ENCODE measurements at regions not wholly inside any gene's neighbourhood (a gene's known extent, or its start where the extent isn't known, plus 50 kb on each side); places are given as distances from the start of the nearest gene placed in this dataset.

- TF ChIP-seq EZH2 (IDR thresholded peaks at IDR 0.05; ENCODE audit: low read length, missing control alignments) (no peak), CTCF (conservative IDR thresholded peaks at IDR 0.05 in 1 of 2, IDR thresholded peaks at IDR 0.05 in 1 of 2; ENCODE audit: low read depth in 1 of 2, low read length in 2 of 2) (no peak)
- H3K79me2 ChIP-seq (ENCODE audit: control insufficient read depth, insufficient read depth, low read length), result no peaks in the 10 kb centered on the region
- H3K9ac ChIP-seq (ENCODE audit: insufficient read depth, low read length), result no peak overlapping the region
These were observed 490.4 kb downstream of the CENPC start for GRCh38 chr4:67054896-67055295.

GRCh38 chr4:67052814-67053675 is 492.3 kb downstream of the CENPC start:
- Histone ChIP-seq H3K4me1 (ENCODE audit: control insufficient read depth, extremely low read depth, insufficient read depth, low read length) (no peaks in the 10 kb centered on the region), H3K79me2 (ENCODE audit: control insufficient read depth, insufficient read depth, low read length) (no peaks in the 10 kb centered on the region), H2AFZ (ENCODE audit: low read length) (no peak overlapping the region), H3K4me3 (replicated peaks in 1 of 4; ENCODE audit: control extremely low read depth in 1 of 4, insufficient read depth in 1 of 4, low read depth in 3 of 4, low read length in 4 of 4) (no peak overlapping the region), H3K36me3 (ENCODE audit: control insufficient read depth, insufficient read depth, low read length) (no peaks in the 10 kb centered on the region), H3K9ac (ENCODE audit: insufficient read depth, low read length) (no peak overlapping the region), H3K4me2 (ENCODE audit: extremely low read depth, insufficient read depth, low read length) (no peak overlapping the region), H3K9me3 (ENCODE audit: control insufficient read depth, insufficient read depth, low read depth, low read length) (no peaks in the 10 kb centered on the region), H4K20me1 (ENCODE audit: control insufficient read depth, extremely low read depth, insufficient read depth, low read length) (no peaks in the 10 kb centered on the region), H3K27me3 (ENCODE audit: control insufficient read depth, insufficient read depth, low read length) (no peaks in the 10 kb centered on the region), H3K27ac (ENCODE audit: insufficient read depth, low read length) (no peak overlapping the region)
- DNase-seq (ENCODE audit: low read depth in 2 of 2), result no peak
- TF ChIP-seq CTCF (conservative IDR thresholded peaks at IDR 0.05 in 1 of 2, IDR thresholded peaks at IDR 0.05 in 1 of 2; ENCODE audit: low read depth in 1 of 2, low read length in 2 of 2) (no peak), EZH2 (IDR thresholded peaks at IDR 0.05; ENCODE audit: low read length, missing control alignments) (no peak)

More at GRCh38 chr4:67054896-67055295, 490.4 kb downstream of the CENPC start:
- H3K27me3 ChIP-seq (ENCODE audit: control insufficient read depth, insufficient read depth, low read length), result no peaks in the 10 kb centered on the region
- H4K20me1 ChIP-seq (ENCODE audit: control insufficient read depth, extremely low read depth, insufficient read depth, low read length), result no peaks in the 10 kb centered on the region
- no peak overlapping the region for H3K4me3 ChIP-seq (replicated peaks in 1 of 4; ENCODE audit: control extremely low read depth in 1 of 4, insufficient read depth in 1 of 4, low read depth in 3 of 4, low read length in 4 of 4)
- H3K36me3 ChIP-seq (ENCODE audit: control insufficient read depth, insufficient read depth, low read length), result no peaks in the 10 kb centered on the region
- H3K9me3 ChIP-seq (ENCODE audit: control insufficient read depth, insufficient read depth, low read depth, low read length), result no peaks in the 10 kb centered on the region
- no peaks in the 10 kb centered on the region for H3K4me1 ChIP-seq (ENCODE audit: control insufficient read depth, extremely low read depth, insufficient read depth, low read length)
- H2AFZ ChIP-seq (ENCODE audit: low read length), result no peak overlapping the region
- DNase-seq (ENCODE audit: low read depth in 2 of 2), result peak in 1 of 2 donors; percentile 47
- H3K4me2 ChIP-seq (ENCODE audit: extremely low read depth, insufficient read depth, low read length), result no peak overlapping the region
- H3K27ac ChIP-seq (ENCODE audit: insufficient read depth, low read length), result no peak overlapping the region

- no peak overlapping the region for H3K4me2 ChIP-seq (ENCODE audit: extremely low read depth, insufficient read depth, low read length)
- H3K4me3 ChIP-seq (replicated peaks in 1 of 4; ENCODE audit: control extremely low read depth in 1 of 4, insufficient read depth in 1 of 4, low read depth in 3 of 4, low read length in 4 of 4), result no peak overlapping the region
- no peaks in the 10 kb centered on the region for H4K20me1 ChIP-seq (ENCODE audit: control insufficient read depth, extremely low read depth, insufficient read depth, low read length)
- no peaks in the 10 kb centered on the region for H3K9me3 ChIP-seq (ENCODE audit: control insufficient read depth, insufficient read depth, low read depth, low read length)
- no peak overlapping the region for H2AFZ ChIP-seq (ENCODE audit: low read length)
- no peak overlapping the region for H3K9ac ChIP-seq (ENCODE audit: insufficient read depth, low read length)
- no peak for DNase-seq (ENCODE audit: low read depth in 2 of 2)
- TF ChIP-seq EZH2 (IDR thresholded peaks at IDR 0.05; ENCODE audit: low read length, missing control alignments) (no peak), CTCF (conservative IDR thresholded peaks at IDR 0.05 in 1 of 2, IDR thresholded peaks at IDR 0.05 in 1 of 2; ENCODE audit: low read depth in 1 of 2, low read length in 2 of 2) (no peak)
- H3K27me3 ChIP-seq (ENCODE audit: control insufficient read depth, insufficient read depth, low read length), result no peaks in the 10 kb centered on the region
- H3K36me3 ChIP-seq (ENCODE audit: control insufficient read depth, insufficient read depth, low read length), result no peaks in the 10 kb centered on the region
- H3K4me1 ChIP-seq (ENCODE audit: control insufficient read depth, extremely low read depth, insufficient read depth, low read length), result no peaks in the 10 kb centered on the region
- no peaks in the 10 kb centered on the region for H3K79me2 ChIP-seq (ENCODE audit: control insufficient read depth, insufficient read depth, low read length)
- H3K27ac ChIP-seq (ENCODE audit: insufficient read depth, low read length), result no peak overlapping the region
These were observed 494.1 kb downstream of the CENPC start for GRCh38 chr4:67051000-67051789.
